Esophagus squamous epithelium (tissue), 4 donors: ENCODE measurements at regions not wholly inside any gene's neighbourhood (a gene's known extent, or its start where the extent isn't known, plus 50 kb on each side); places are given as distances from the start of the nearest gene placed in this dataset.

Experiments used
- CTCF ChIP-seq, 6 experiments: fragments of 450-650 bp in 4 of 6; fragments of 200-600 bp in 2 of 6; sonication (generic) in 2 of 6; IDR thresholded peaks; one replicate each; pipeline ENCODE4 v1.5.1; 2016 to 2019; ENCODE audit warnings: antibody characterized with exemption in 6 of 6, mild to moderate bottlenecking in 4 of 6, moderate library complexity in 4 of 6
- POLR2A ChIP-seq, 4 donors: fragments of 450-650 bp; IDR thresholded peaks; one replicate each; pipeline ENCODE4 v1.6.1; 2017; ENCODE audit warnings: antibody characterized with exemption in 4 of 4, mild to moderate bottlenecking in 4 of 4, moderate library complexity in 3 of 4

GRCh38 chr3:59601486-59601885 is 551.7 kb upstream of the CFAP20DC start:
- TF ChIP-seq CTCF (IDR thresholded peaks at IDR 0.05) = no peak
- TF ChIP-seq POLR2A (IDR thresholded peaks at IDR 0.05) = no peak
